K562 (cell line): ENCODE measurements at regions not wholly inside any gene's neighbourhood (a gene's known extent, or its start where the extent isn't known, plus 50 kb on each side); places are given as distances from the start of the nearest gene placed in this dataset.

Source experiments
- ATAC-seq: fragments of 200-7000 bp; cut with Tn5 transposase; 3 replicates; pipeline ENCODE4 v1.9.1; 2020; ENCODE audit warnings: moderate library complexity
- BruUV-seq: library from RNA; stranded (reverse); fragments of 400-500 nt; replicated peaks from 2 replicates; lab custom pipeline; 2021; lab: Mats Ljungman, UMichigan
- CTCF ChIA-PET: fragments of 300-600 bp; formaldehyde crosslinking; extraction: SDS; loops from one replicate; lab custom pipeline; 2021; ENCODE audit warnings: low intra/inter-chr PET ratio; lab: Yijun Ruan, JAX
- POLR2A ChIA-PET: fragments of 300-600, 350-650 bp; sonication (Branson Sonifier 250); formaldehyde crosslinking; extraction: SDS; loops from one replicate; lab custom pipeline; 2021; ENCODE audit warnings: antibody characterized with exemption, inconsistent platforms; lab: Yijun Ruan, JAX
- DNase-seq, 4 experiments: peaks; one replicate each; pipeline versions ENCODE4 v3.0.0 to v3.0.0-alpha.2; 2011 to 2018; ENCODE audit warnings: low spot score in 3 of 4, mixed read lengths in 3 of 4; ENCODE audit errors: extremely low read depth in 1 of 4
- FAIRE-seq: peaks from 2 replicates; lab custom pipeline; 2011; peaks lifted over from hg19 to GRCh38; lab: Jason Lieb, UNC
- H2AFZ ChIP-seq: 2 replicates; pipeline ENCODE4 v1.6.0; 2011; ENCODE audit warnings: low read depth, low read length, control low read depth, inconsistent platforms
- H3K27ac ChIP-seq: fragments of 200-600 bp; 3 replicates; pipeline ENCODE4 v1.8.0; 2011; ENCODE audit warnings: low read depth, mild to moderate bottlenecking, control low read depth, inconsistent platforms, low read length, moderate library complexity, mixed read lengths; ENCODE audit errors: extremely low read depth
- H3K27me3 ChIP-seq, 2 experiments: fragments of 300-600 bp in 1 of 2; 2 replicates in 1 of 2; 3 replicates in 1 of 2; pipeline versions ENCODE4 v1.6.0 to v1.8.0; 2011; ENCODE audit warnings: inconsistent platforms in 2 of 2, low read length in 2 of 2, mild to moderate bottlenecking in 1 of 2, mixed read lengths in 1 of 2, moderate library complexity in 1 of 2; ENCODE audit not compliant: control insufficient read depth in 2 of 2, insufficient read depth in 2 of 2
- H3K36me3 ChIP-seq: fragments of 300-600 bp; 3 replicates; pipeline ENCODE4 v1.8.0; 2011; ENCODE audit warnings: mild to moderate bottlenecking, low read length, inconsistent platforms; ENCODE audit not compliant: control insufficient read depth, insufficient read depth
- H3K4me1 ChIP-seq, 2 experiments: fragments of 200-600 bp in 1 of 2; replicated peaks in 1 of 2; 2 replicates in 1 of 2; 3 replicates in 1 of 2; pipeline versions ENCODE4 v1.5.1 to v1.8.0; 2011; ENCODE audit warnings: inconsistent platforms in 2 of 2, low read length in 2 of 2, mild to moderate bottlenecking in 1 of 2, mixed read lengths in 1 of 2, moderate library complexity in 1 of 2; ENCODE audit not compliant: control insufficient read depth in 2 of 2, insufficient read depth in 2 of 2
- H3K4me2 ChIP-seq: 2 replicates; pipeline ENCODE4 v1.6.1; 2011; ENCODE audit warnings: low read length, control low read depth, inconsistent platforms, mixed read lengths; ENCODE audit not compliant: insufficient read depth
- H3K4me3 ChIP-seq: fragments of 200-600 bp; sonication (generic), shearing (Covaris generic); 2 replicates; pipeline ENCODE4 v1.5.1; 2016; ENCODE audit warnings: control low read depth, inconsistent platforms
- H3K79me2 ChIP-seq: fragments of 200-600 bp; 3 replicates; pipeline ENCODE4 v1.8.0; 2011; ENCODE audit warnings: low read length, inconsistent platforms; ENCODE audit not compliant: control insufficient read depth, insufficient read depth
- H3K9ac ChIP-seq, 2 experiments: 2 replicates each; pipeline versions ENCODE4 v1.6.0 to v1.6.1; 2011; ENCODE audit warnings: low read depth in 2 of 2, low read length in 2 of 2, control low read depth in 1 of 2, inconsistent platforms in 1 of 2, mild to moderate bottlenecking in 1 of 2, mixed read lengths in 1 of 2; ENCODE audit not compliant: insufficient read depth in 1 of 2
- H3K9me1 ChIP-seq: one replicate; pipeline ENCODE4 v1.6.0; 2011; ENCODE audit warnings: inconsistent platforms, mild to moderate bottlenecking, low read length, moderate library complexity; ENCODE audit not compliant: control insufficient read depth, insufficient read depth
- H3K9me3 ChIP-seq: replicated peaks from 2 replicates; pipeline ENCODE4 v1.5.1; 2011; ENCODE audit warnings: low read depth, low read length, inconsistent platforms; ENCODE audit not compliant: control insufficient read depth, insufficient read depth
- H4K20me1 ChIP-seq: replicated peaks from 2 replicates; pipeline ENCODE4 v1.6.1; 2011; ENCODE audit warnings: low read length, inconsistent platforms, mixed read lengths; ENCODE audit not compliant: control insufficient read depth, insufficient read depth
- KAT7 ChIP-seq: sonication (generic); formaldehyde crosslinking; IDR thresholded peaks from 2 replicates; pipeline ENCODE4 v1.8.0; 2022; ENCODE audit warnings: missing genetic modification reagents, mild to moderate bottlenecking, borderline replicate concordance
- ZNF696 ChIP-seq: fragments of 250-450 bp; sonication (Bioruptor Pico); conservative IDR thresholded peaks from 2 replicates; pipeline ENCODE4 v1.4.0; 2020; ENCODE audit warnings: mild to moderate bottlenecking, moderate library complexity
- WGBS: fragments of 100-300 bp; shearing (Covaris generic); methylation state at CpG from one replicate; pipeline ENCODE4 v1.1.6; 2016; ENCODE audit warnings: low coverage, mixed read lengths; ENCODE audit not compliant: insufficient coverage; ENCODE audit errors: missing lambda C conversion rate; 5-methylcytosine and 5-hydroxymethylcytosine counted together
- in situ Hi-C: fragments of 300-500 bp; cut with MboI; formaldehyde crosslinking; loops from 4 replicates; pipeline ENCODE4 v1.15.0; 2018; ENCODE audit warnings: inconsistent platforms, mixed read lengths
- intact Hi-C: fragments of 100-400 bp; cut with micrococcal nuclease; formaldehyde crosslinking; loops from 2 replicates; pipeline ENCODE4 v1.14.2; 2022
- TF ChIP-seq, protein P1 (sequence below), 2 experiments: IDR thresholded peaks in 1 of 2; conservative IDR thresholded peaks in 1 of 2; 2 replicates each; pipeline ENCODE4 v1.6.1; 2016; ENCODE audit warnings: low read depth in 2 of 2, mild to moderate bottlenecking in 1 of 2, missing compliant biosample characterization in 1 of 2, missing genetic modification characterization in 1 of 2, moderate library complexity in 1 of 2

DNA sequence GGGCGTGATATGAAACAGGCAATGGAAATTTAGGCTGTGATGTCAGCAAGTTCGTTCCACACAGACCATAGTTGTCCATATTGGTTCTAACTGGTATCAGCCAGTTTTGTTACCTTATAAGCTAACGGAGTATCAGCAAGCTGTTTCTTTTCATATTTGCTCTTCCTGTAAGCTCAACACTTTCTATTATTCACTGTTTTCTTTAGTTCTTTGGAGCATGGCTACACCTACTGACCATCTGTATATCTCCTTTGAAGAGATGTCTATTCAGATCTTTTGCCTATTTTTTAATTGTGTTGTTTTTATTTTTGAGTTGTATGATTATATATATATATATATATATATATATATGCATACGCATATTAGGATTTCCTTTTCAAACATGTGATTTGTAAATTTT lies 1057.2 kb upstream of the CDH10 start:
- H3K9me3 ChIP-seq: no peaks in the 10 kb centered on the region; the same call in 1 of the 2 replicates
- ChIA-PET POLR2A (no interaction called here), CTCF (no interaction called here)
- H4K20me1 ChIP-seq: no peaks in the 10 kb centered on the region
- H2AFZ ChIP-seq: no peak overlapping the region
- intact Hi-C loops (no loop called here), in situ Hi-C loops (no loop called here)
- H3K36me3 ChIP-seq: no peaks in the 10 kb centered on the region
- no peak overlapping the region for H3K4me2 ChIP-seq
- H3K27me3 ChIP-seq: no peaks in the 10 kb centered on the region
- H3K4me3 ChIP-seq: no peak overlapping the region
- DNase-seq (no peak), FAIRE-seq (no peak), ATAC-seq (no peak)
- no peak overlapping the region for H3K9ac ChIP-seq
- no peaks in the 10 kb centered on the region for H3K79me2 ChIP-seq
- BruUV-seq: no TSS peak
- no peak overlapping the region for H3K27ac ChIP-seq
- WGBS: 0% methylated on average over 4 of the region's 4 CpGs
- TF ChIP-seq, protein P1, sequence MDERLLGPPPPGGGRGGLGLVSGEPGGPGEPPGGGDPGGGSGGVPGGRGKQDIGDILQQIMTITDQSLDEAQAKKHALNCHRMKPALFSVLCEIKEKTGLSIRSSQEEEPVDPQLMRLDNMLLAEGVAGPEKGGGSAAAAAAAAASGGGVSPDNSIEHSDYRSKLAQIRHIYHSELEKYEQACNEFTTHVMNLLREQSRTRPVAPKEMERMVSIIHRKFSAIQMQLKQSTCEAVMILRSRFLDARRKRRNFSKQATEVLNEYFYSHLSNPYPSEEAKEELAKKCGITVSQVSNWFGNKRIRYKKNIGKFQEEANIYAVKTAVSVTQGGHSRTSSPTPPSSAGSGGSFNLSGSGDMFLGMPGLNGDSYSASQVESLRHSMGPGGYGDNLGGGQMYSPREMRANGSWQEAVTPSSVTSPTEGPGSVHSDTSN (CRISPR knock-in tag; IDR thresholded peaks at IDR 0.05; ENCODE audit: low read depth): no peak
- TF ChIP-seq, protein P1 (tag; conservative IDR thresholded peaks at IDR 0.05; ENCODE audit: low read depth): no peak
- TF ChIP-seq ZNF696 (no peak), KAT7 (no peak)
- no peaks in the 10 kb centered on the region for H3K9me1 ChIP-seq
- H3K4me1 ChIP-seq: no peaks in the 10 kb centered on the region
